Neutrophil (primary cell): ENCODE measurements at regions not wholly inside any gene's neighbourhood (a gene's known extent, or its start where the extent isn't known, plus 50 kb on each side); places are given as distances from the start of the nearest gene placed in this dataset.

ENCODE experiments used
- H3K27ac ChIP-seq: fragments of 200-600 bp; sonication (generic); 2 replicates; pipeline ENCODE4 v1.5.1; 2016; ENCODE audit warnings: mild to moderate bottlenecking, moderate library complexity
- H3K27me3 ChIP-seq: fragments of 200-600 bp; sonication (generic); 2 replicates; pipeline ENCODE4 v1.6.0; 2016; ENCODE audit warnings: mild to moderate bottlenecking
- H3K36me3 ChIP-seq: fragments of 200-600 bp; sonication (generic); 2 replicates; pipeline ENCODE4 v1.5.1; 2017
- H3K4me1 ChIP-seq, 2 experiments: fragments of 200-600 bp in 1 of 2; sonication (generic) in 1 of 2; 1 replicate in 1 of 2; 2 replicates in 1 of 2; pipeline versions ENCODE4 v1.5.1 to v1.6.1; 2013 to 2016; ENCODE audit warnings: low read depth in 1 of 2, low read length in 1 of 2, mild to moderate bottlenecking in 1 of 2, moderate library complexity in 1 of 2; ENCODE audit not compliant: control insufficient read depth in 1 of 2, insufficient read depth in 1 of 2
- H3K4me3 ChIP-seq, 2 experiments: fragments of 200-600 bp in 1 of 2; sonication (generic) in 1 of 2; 1 replicate in 1 of 2; 2 replicates in 1 of 2; pipeline ENCODE4 v1.5.1; 2013 to 2016; ENCODE audit warnings: low read depth in 1 of 2, low read length in 1 of 2, mild to moderate bottlenecking in 1 of 2, moderate library complexity in 1 of 2
- H3K9me3 ChIP-seq: fragments of 200-600 bp; sonication (generic); 2 replicates; pipeline ENCODE4 v1.5.1; 2016
- TF ChIP-seq, protein P1 (sequence below): fragments of 200-600 bp; sonication (generic); IDR thresholded peaks from 2 replicates; pipeline ENCODE4 v1.5.1; 2016; ENCODE audit warnings: antibody characterized with exemption

DNA sequence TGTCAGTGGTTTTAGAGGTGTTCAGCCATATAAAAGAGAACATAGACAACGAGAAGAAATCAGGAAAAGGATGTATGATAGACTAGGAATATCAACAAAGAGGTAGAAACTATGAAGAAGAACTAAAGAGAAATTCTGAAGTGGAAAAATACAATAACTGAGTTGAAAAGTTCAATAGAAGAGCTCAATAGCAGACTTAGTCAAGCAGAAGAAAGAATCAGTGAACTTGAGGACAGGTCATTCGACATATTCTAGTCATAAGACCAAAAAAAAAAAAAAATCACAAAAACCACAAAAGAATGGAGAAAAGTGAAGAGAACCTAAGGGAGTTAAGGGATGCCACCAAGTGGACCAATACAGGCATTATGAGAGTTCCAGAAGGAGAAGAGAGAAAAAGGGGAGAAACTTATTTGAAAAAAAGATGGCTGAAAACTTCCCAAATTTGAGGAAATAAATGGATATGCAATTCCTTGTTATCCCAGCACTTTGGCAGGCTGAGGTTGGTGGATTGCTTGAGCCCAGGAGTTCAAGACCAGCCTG lies 321.2 kb downstream of the ABCC12 start:
- Histone ChIP-seq H3K4me3 (no peak overlapping the region), H3K9me3 (no peaks in the 10 kb centered on the region), H3K27ac (no peak overlapping the region), H3K4me1 (no peaks in the 10 kb centered on the region), H3K27me3 (no peaks in the 10 kb centered on the region), H3K36me3 (no peaks in the 10 kb centered on the region)
- TF ChIP-seq, protein P1, sequence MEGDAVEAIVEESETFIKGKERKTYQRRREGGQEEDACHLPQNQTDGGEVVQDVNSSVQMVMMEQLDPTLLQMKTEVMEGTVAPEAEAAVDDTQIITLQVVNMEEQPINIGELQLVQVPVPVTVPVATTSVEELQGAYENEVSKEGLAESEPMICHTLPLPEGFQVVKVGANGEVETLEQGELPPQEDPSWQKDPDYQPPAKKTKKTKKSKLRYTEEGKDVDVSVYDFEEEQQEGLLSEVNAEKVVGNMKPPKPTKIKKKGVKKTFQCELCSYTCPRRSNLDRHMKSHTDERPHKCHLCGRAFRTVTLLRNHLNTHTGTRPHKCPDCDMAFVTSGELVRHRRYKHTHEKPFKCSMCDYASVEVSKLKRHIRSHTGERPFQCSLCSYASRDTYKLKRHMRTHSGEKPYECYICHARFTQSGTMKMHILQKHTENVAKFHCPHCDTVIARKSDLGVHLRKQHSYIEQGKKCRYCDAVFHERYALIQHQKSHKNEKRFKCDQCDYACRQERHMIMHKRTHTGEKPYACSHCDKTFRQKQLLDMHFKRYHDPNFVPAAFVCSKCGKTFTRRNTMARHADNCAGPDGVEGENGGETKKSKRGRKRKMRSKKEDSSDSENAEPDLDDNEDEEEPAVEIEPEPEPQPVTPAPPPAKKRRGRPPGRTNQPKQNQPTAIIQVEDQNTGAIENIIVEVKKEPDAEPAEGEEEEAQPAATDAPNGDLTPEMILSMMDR, result no peak

DNA sequence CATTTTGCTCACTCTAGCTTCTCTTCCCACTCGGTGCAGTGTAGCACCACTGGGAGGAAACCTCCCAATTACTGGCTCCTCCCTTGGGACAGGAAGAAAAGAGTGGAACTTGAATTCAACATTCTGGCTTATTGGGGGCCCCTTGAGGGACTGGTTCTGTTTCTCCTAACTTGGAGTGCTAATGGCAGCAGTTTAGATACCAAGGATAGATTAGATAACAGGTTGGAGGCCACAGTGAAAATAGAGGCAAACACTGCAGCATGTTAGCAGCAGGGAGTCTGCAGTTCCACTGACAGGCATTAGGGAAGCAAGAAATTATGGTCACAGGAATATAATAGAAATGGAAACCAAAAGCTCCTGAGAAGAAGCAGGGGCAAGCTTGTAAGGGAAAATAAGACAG lies 322.0 kb downstream of the ABCC12 start:
- TF ChIP-seq, protein P1, result no peak
- Histone ChIP-seq H3K4me3 (no peak overlapping the region), H3K9me3 (no peaks in the 10 kb centered on the region)

DNA sequence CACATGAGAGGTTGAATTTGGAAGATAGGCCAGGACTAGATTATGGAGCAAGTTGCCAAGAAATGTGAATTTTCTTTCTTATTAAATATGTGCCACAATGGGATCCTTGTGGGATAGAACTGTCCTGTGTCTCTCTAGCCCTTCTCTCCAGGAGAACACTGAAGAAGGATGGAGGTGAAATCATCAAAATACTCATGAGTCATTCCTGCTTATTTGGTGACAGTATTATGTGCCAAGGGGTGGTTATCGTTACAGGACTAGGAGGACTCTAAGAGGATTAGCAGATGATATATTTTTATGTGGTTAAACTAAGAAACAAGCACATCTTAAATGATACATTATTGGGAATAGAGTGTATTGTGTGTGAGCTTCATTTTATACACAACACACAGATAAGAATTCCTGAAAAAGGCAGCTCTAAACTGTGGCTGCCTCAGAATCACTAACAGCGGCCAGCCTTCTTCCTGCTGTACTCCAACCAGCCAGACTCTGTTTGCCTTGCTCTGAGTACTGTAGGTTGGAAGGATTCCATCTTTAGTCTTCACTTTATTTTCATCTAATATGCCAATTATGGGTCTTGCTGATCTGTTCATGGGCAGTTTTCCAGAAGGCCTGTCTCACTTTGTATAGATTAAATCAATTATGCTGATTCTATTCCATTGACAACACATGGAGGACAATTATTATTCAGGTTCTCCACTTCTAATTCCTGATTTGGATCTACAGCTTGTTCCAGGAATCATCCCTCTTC lies 325.8 kb downstream of the ABCC12 start:
- Histone ChIP-seq H3K4me3 (no peak overlapping the region), H3K36me3 (no peaks in the 10 kb centered on the region), H3K27me3 (no peaks in the 10 kb centered on the region), H3K27ac (no peak overlapping the region), H3K4me1 (no peaks in the 10 kb centered on the region), H3K9me3 (no peaks in the 10 kb centered on the region)
- TF ChIP-seq, protein P1, result no peak

More for the DNA sequence above, 322.0 kb downstream of the ABCC12 start:
- Histone ChIP-seq H3K27me3 (no peaks in the 10 kb centered on the region), H3K36me3 (no peaks in the 10 kb centered on the region), H3K4me1 (no peaks in the 10 kb centered on the region), H3K27ac (no peak overlapping the region)

DNA sequence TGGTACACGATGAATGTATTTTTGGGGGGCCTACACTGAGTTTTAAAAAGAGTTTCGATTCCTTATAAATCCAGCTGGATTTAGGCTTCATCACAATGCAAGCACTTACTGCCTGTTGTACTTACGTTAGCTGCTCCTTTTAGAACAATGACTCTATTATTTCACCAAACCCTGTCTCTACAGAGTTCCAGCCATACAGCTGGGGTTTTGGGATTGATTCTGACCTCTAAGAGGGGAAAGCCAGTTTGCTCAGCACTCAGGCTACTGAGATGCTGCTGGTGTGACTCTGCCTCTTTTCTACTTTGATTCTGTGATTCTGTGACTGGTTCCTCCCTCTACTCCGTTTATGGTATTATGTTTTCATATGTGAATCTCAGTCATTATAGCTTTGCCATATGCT lies 329.7 kb downstream of the ABCC12 start:
- Histone ChIP-seq H3K27me3 (no peaks in the 10 kb centered on the region), H3K4me1 (no peaks in the 10 kb centered on the region), H3K36me3 (no peaks in the 10 kb centered on the region), H3K27ac (no peak overlapping the region), H3K4me3 (no peak overlapping the region), H3K9me3 (no peaks in the 10 kb centered on the region)
- TF ChIP-seq, protein P1, result no peak

DNA sequence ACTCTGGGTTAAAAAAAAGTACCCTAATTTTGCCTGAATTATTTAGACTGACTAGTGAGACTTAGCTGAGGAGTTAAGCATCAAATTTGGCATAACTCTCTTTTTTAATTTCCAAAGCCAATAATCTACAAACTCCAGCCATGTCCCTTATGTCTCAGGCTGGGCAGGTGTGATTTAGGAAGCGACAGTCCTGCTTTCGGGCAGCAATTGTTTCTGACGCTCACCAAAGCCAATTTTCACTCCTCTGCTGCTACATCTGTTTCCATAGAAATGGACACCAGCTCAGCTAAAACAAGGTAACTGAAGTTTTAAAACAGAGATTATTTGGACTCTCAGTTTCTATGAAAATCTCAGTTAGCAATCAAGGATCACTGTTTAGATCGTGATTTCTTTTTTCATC lies 338.7 kb downstream of the ABCC12 start:
- no peaks in the 10 kb centered on the region for H3K27me3 ChIP-seq
- no peaks in the 10 kb centered on the region for H3K4me1 ChIP-seq
- H3K9me3 ChIP-seq, result no peaks in the 10 kb centered on the region
- H3K27ac ChIP-seq, result no peak overlapping the region
- H3K36me3 ChIP-seq, result no peaks in the 10 kb centered on the region
- TF ChIP-seq, protein P1, result no peak
- no peak overlapping the region for H3K4me3 ChIP-seq
